Left cardiac atrium (tissue), 4 donors: ENCODE measurements at regions not wholly inside any gene's neighbourhood (a gene's known extent, or its start where the extent isn't known, plus 50 kb on each side); places are given as distances from the start of the nearest gene placed in this dataset.
A peak's percentile ranks its signal among the peaks of the same experiment; 100 is the strongest.

Experiments used
- ATAC-seq, 2 donors: fragments of 200-7000 bp; cut with Tn5 transposase; one replicate each; pipeline ENCODE4 v1.9.1; 2020; ENCODE audit warnings: mild to moderate bottlenecking in 2 of 2, moderate library complexity in 2 of 2
- DNase-seq: peaks from one replicate; pipeline ENCODE4 v3.0.0-alpha.2; 2020
- intact Hi-C, 2 donors: fragments of 100-400 bp; cut with DNase I; formaldehyde crosslinking; loops; one replicate each; pipeline versions ENCODE4 v1.14.1 to v1.15.1; 2022 to 2023
- donor health status: DM: no; HTN: yes; CAD: no.
- donor health status: DM: no; HTN: yes; CAD: no; lungs with severe emphysema.
- donor health status: DM: yes; HTN: yes; CAD: no.
- donor health status: Dilated cardiomyopathy.

GRCh38 chr5:16013334-16014065, 166.1 kb downstream of the MARCHF11 start:
- intact Hi-C loops: no loop called here
- no peak for ATAC-seq
- no peak for DNase-seq

- intact Hi-C loops: no loop called here
- ATAC-seq: no peak
- DNase-seq: no peak
Measured at GRCh38 chr5:16009256-16009655, 170.3 kb downstream of the MARCHF11 start.

GRCh38 chr5:16007750-16008415, 171.7 kb downstream of the MARCHF11 start:
- DNase-seq: no peak
- intact Hi-C loops: no loop called here
- ATAC-seq: peak; percentile 94 to 97

GRCh38 chr5:16005225-16005624, 174.4 kb downstream of the MARCHF11 start:
- intact Hi-C loops: no loop called here
- no peak for ATAC-seq

GRCh38 chr5:16000056-16000455, 179.5 kb downstream of the MARCHF11 start:
- no peak for DNase-seq
- no peak for ATAC-seq
- intact Hi-C loops: no loop called here

More at GRCh38 chr5:16005225-16005624, 174.4 kb downstream of the MARCHF11 start:
- DNase-seq: no peak

- ATAC-seq (peak; percentile 44 to 59), DNase-seq (no peak)
- intact Hi-C loops: loop anchor here in 1 of 2 donors (10.0 kb wide), 1 partner anchor 161 kb away; no protein-coding TSS in a partner anchor
Measured at GRCh38 chr5:15995341-15996052, 184.1 kb downstream of the MARCHF11 start.

- no peak for DNase-seq
- no peak for ATAC-seq
- intact Hi-C loops: loop anchor here in 1 of 2 donors (10.0 kb wide), 1 partner anchor 159 kb away; no protein-coding TSS in a partner anchor
Measured at GRCh38 chr5:15993919-15994318, 185.7 kb downstream of the MARCHF11 start.

GRCh38 chr5:15993334-15993733, 186.3 kb downstream of the MARCHF11 start:
- intact Hi-C loops: loop anchor here in 1 of 2 donors (10.0 kb wide), 1 partner anchor 159 kb away; no protein-coding TSS in a partner anchor
- DNase-seq: no peak
- ATAC-seq: no peak

- intact Hi-C loops: loop anchor here in 1 of 2 donors (10.0 kb wide), 1 partner anchor 158 kb away; no protein-coding TSS in a partner anchor
- DNase-seq: no peak
- no peak for ATAC-seq
Measured at GRCh38 chr5:15992918-15993317, 186.7 kb downstream of the MARCHF11 start.

GRCh38 chr5:15991586-15991985, 188.0 kb downstream of the MARCHF11 start:
- intact Hi-C loops: loop anchor here in 1 of 2 donors (10.0 kb wide), 1 partner anchor 157 kb away; no protein-coding TSS in a partner anchor
- DNase-seq: no peak
- ATAC-seq: no peak
